Activated T-cell treated with anti-CD3 and anti-CD28 coated beads, Interleukin-2, amount 50 U/mL, for 24 hours (primary cell): ENCODE measurements at regions not wholly inside any gene's neighbourhood (a gene's known extent, or its start where the extent isn't known, plus 50 kb on each side); places are given as distances from the start of the nearest gene placed in this dataset.

Experiments
- DNase-seq: peaks from one replicate; pipeline ENCODE4 v3.0.0-alpha.2; 2020
- H3K27ac Mint-ChIP-seq: 2 replicates; pipeline ENCODE4 v1.8.0; 2020; ENCODE audit warnings: mild to moderate bottlenecking, mixed read lengths
- H3K27me3 Mint-ChIP-seq: 2 replicates; pipeline ENCODE4 v1.8.0; 2020; ENCODE audit warnings: mixed read lengths
- H3K36me3 Mint-ChIP-seq: 2 replicates; pipeline ENCODE4 v1.8.0; 2020; ENCODE audit warnings: low read depth, mixed read lengths
- H3K4me1 Mint-ChIP-seq: 2 replicates; pipeline ENCODE4 v1.8.0; 2020; ENCODE audit warnings: low read depth, mixed read lengths
- H3K4me3 Mint-ChIP-seq: 2 replicates; pipeline ENCODE4 v1.8.0; 2020; ENCODE audit warnings: mild to moderate bottlenecking, moderate library complexity, mixed read lengths
- H3K9me3 Mint-ChIP-seq: 2 replicates; pipeline ENCODE4 v1.8.0; 2020; ENCODE audit warnings: mixed read lengths

DNA sequence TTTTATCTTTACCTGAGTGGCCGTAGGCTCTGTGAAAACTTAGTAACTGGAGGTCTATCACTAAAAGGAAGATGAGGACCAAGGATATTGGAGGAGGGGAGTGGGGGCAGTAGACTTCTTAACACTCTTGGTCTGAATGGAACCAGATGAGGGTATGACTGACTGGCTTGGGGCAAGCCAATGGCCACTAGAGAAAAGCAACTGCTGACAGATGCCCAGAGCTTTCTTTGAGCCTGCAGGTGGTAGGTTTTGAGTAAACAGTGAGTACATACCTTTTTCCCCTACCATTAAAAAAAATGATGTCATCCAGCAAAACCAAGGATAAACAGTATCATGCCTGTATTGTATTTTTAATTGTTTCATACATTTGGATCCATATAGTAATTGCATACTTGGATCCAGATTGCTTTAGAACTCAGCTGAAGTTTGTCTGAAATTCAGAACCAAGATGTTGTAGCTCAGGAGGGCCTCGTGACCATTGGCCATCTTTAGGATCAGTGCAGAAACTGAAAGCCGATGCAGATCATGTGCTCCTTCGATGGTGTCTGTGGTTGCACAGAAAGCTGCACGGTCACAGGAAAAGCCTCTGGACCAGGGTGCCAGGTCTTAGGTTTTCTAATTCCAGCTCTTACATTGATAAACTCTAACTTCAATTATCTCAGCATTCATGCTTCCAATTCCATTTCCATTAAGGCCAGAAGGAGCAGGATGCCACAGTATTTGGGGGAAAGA lies 131.0 kb downstream of the PDGFRA start:
- DNase-seq, result no peak
- no peaks in the 10 kb centered on the region for H3K4me1 Mint-ChIP-seq
- H3K36me3 Mint-ChIP-seq, result no peaks in the 10 kb centered on the region

DNA sequence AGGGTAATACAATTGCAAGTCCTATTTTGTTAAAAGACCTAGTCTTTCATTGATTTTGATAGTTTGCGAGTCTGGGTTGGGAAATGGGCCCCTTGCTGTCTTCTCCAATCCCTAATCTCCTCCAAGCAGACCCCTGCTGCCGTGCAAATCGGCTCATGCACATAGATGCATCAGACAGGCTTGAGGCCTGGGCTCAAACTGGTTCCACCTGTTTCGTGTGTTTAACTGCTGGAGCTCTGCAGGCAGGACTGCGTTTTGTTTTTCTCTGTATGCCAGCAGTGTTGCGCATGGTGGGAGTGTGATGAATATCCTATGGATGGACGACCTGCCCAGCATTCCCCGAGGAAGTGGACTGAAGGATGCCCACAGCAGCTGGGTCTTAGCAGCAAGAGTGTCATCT lies 133.9 kb downstream of the PDGFRA start:
- no peak for DNase-seq
- H3K4me1 Mint-ChIP-seq, result no peaks in the 10 kb centered on the region
- no peak overlapping the region for H3K27ac Mint-ChIP-seq
- no peaks in the 10 kb centered on the region for H3K9me3 Mint-ChIP-seq
- peaks cover 8% of the 10 kb centered on the region for H3K27me3 Mint-ChIP-seq
- no peak overlapping the region for H3K4me3 Mint-ChIP-seq
- H3K36me3 Mint-ChIP-seq, result no peaks in the 10 kb centered on the region

More for the DNA sequence above, 131.0 kb downstream of the PDGFRA start:
- peaks cover 3% of the 10 kb centered on the region for H3K27me3 Mint-ChIP-seq
- H3K9me3 Mint-ChIP-seq, result no peaks in the 10 kb centered on the region
- no peak overlapping the region for H3K4me3 Mint-ChIP-seq
- no peak overlapping the region for H3K27ac Mint-ChIP-seq

DNA sequence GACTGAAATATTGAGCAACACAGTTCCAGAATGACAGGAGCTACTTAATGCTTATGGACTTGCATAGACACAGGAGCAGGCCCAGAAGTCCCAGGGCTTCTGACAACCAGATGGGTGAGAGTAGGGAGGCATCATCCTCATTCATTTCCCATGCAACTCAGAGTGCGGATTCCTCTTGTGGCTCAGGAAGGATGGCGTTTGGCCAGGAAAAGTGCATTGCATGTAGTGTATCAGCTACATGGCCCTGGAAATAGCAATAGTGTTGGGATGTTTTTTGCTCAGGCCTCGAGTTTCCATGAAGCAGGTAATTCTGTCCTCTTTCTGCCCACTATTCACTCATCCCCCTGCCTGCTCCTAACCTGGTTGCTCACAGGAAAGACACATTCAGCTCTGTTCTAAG lies 136.6 kb downstream of the PDGFRA start:
- H3K9me3 Mint-ChIP-seq, result no peaks in the 10 kb centered on the region
- peaks cover 8% of the 10 kb centered on the region for H3K27me3 Mint-ChIP-seq
- no peaks in the 10 kb centered on the region for H3K4me1 Mint-ChIP-seq
- no peaks in the 10 kb centered on the region for H3K36me3 Mint-ChIP-seq
- no peak for DNase-seq
- H3K27ac Mint-ChIP-seq, result no peak overlapping the region
- H3K4me3 Mint-ChIP-seq, result no peak overlapping the region

DNA sequence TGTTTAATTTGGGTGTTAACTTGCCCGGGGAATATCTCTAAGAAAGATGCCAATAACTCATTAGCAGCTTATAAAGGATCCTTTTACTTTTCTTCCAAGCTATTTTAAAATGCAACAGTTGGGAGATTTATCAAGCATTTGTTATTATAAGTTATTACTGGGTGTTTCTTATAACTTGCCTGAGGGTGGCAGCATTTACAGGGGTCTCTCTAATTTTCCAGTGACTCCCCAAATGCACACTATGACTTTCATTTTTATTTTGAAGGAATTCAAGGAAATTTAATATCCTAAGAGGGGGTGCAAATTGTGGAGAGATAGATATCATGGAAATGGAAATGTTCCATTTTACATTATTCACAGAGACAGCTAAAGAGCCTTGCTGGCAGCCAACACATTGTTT lies 138.0 kb downstream of the PDGFRA start:
- Mint-ChIP-seq H3K4me1 (no peaks in the 10 kb centered on the region), H3K4me3 (no peak overlapping the region), H3K9me3 (no peaks in the 10 kb centered on the region), H3K36me3 (no peaks in the 10 kb centered on the region), H3K27me3 (peaks cover 8% of the 10 kb centered on the region), H3K27ac (no peak overlapping the region)
- no peak for DNase-seq

- H3K27me3 Mint-ChIP-seq, result peaks cover 8% of the 10 kb centered on the region
- no peak overlapping the region for H3K4me3 Mint-ChIP-seq
- DNase-seq, result no peak
- no peaks in the 10 kb centered on the region for H3K36me3 Mint-ChIP-seq
- H3K27ac Mint-ChIP-seq, result no peak overlapping the region
- no peaks in the 10 kb centered on the region for H3K4me1 Mint-ChIP-seq
- H3K9me3 Mint-ChIP-seq, result no peaks in the 10 kb centered on the region
These were observed 139.5 kb downstream of the PDGFRA start for GRCh38 chr4:54368281-54369265.

GRCh38 chr4:54371173-54371572 lies 142.1 kb downstream of the PDGFRA start:
- H3K4me1 Mint-ChIP-seq, result no peaks in the 10 kb centered on the region
- H3K4me3 Mint-ChIP-seq, result no peak overlapping the region
- H3K9me3 Mint-ChIP-seq, result no peaks in the 10 kb centered on the region
- H3K27me3 Mint-ChIP-seq, result peaks cover 2% of the 10 kb centered on the region
- no peak for DNase-seq
- H3K27ac Mint-ChIP-seq, result no peak overlapping the region
- no peaks in the 10 kb centered on the region for H3K36me3 Mint-ChIP-seq

- Mint-ChIP-seq H3K9me3 (no peaks in the 10 kb centered on the region), H3K27me3 (no peaks in the 10 kb centered on the region), H3K27ac (no peak overlapping the region), H3K4me1 (no peaks in the 10 kb centered on the region), H3K4me3 (no peak overlapping the region), H3K36me3 (no peaks in the 10 kb centered on the region)
- DNase-seq, result no peak
These were observed 143.9 kb downstream of the PDGFRA start for GRCh38 chr4:54372951-54373350.

- Mint-ChIP-seq H3K4me1 (no peaks in the 10 kb centered on the region), H3K27me3 (no peaks in the 10 kb centered on the region), H3K27ac (no peak overlapping the region), H3K9me3 (no peaks in the 10 kb centered on the region), H3K36me3 (no peaks in the 10 kb centered on the region), H3K4me3 (no peak overlapping the region)
- DNase-seq, result no peak
These were observed 144.7 kb downstream of the PDGFRA start for GRCh38 chr4:54373718-54374210.

DNA sequence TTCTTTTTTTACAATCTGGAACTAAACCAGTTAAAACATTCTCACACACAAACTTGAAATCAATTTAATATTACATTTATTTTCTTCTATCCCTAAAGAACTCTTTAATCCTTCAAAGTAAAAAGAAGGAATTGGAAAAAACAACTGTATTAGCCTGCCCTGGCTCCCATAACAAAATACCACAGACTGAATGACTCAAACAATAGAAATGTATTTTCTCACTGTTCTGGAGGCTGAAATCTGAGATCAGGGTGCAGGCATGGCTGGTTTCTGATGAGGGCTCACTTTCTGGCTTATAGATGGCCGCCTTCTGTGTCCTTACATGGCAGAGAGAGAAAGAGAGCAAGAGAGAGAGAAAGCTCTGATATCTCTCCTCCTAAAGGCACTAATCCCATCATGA lies 149.4 kb downstream of the PDGFRA start:
- DNase-seq, result no peak
- H3K27me3 Mint-ChIP-seq, result peaks cover 5% of the 10 kb centered on the region
- no peaks in the 10 kb centered on the region for H3K4me1 Mint-ChIP-seq
- H3K36me3 Mint-ChIP-seq, result no peaks in the 10 kb centered on the region
- no peak overlapping the region for H3K4me3 Mint-ChIP-seq
- H3K27ac Mint-ChIP-seq, result no peak overlapping the region
- no peaks in the 10 kb centered on the region for H3K9me3 Mint-ChIP-seq

- no peaks in the 10 kb centered on the region for H3K4me1 Mint-ChIP-seq
- H3K36me3 Mint-ChIP-seq, result no peaks in the 10 kb centered on the region
- DNase-seq, result no peak
- no peak overlapping the region for H3K4me3 Mint-ChIP-seq
- peaks cover 5% of the 10 kb centered on the region for H3K27me3 Mint-ChIP-seq
- H3K27ac Mint-ChIP-seq, result no peak overlapping the region
- peaks cover 4% of the 10 kb centered on the region for H3K9me3 Mint-ChIP-seq
These were observed 155.1 kb downstream of the PDGFRA start for GRCh38 chr4:54384152-54384551.

- Mint-ChIP-seq H3K4me1 (no peaks in the 10 kb centered on the region), H3K9me3 (peaks cover 4% of the 10 kb centered on the region), H3K27me3 (peaks cover 5% of the 10 kb centered on the region), H3K27ac (no peak overlapping the region), H3K4me3 (no peak overlapping the region), H3K36me3 (no peaks in the 10 kb centered on the region)
- no peak for DNase-seq
These were observed 155.5 kb downstream of the PDGFRA start for GRCh38 chr4:54384563-54384962.

DNA sequence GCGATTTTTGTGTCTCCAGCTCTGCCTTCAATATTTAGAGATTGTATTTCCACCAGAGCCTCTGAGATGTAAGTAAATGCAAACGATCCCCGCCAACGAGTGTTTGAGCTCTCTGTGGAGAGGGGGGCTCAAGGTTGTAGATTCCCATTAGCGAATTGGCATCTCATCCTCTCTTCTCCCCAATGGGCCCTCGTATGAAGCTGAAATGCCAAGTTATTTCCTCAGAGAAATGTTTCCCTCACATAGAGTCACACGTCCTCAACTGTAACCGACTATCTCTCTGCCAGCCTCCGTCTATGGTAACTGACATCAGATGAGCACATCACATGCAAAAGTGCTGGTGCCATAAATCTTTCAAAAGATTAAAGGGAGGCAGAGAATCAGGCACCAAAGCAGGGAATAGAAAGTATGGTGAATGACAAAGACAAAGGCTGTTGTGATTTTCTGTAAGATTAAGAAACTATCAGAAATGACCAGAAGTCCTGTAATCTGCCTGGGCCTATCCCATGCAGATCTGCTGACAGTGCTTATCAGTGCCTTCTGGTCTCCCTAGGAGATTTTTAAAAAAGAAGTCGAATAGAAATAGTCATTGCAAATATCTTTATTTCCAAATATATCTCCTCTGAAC lies 157.1 kb downstream of the PDGFRA start:
- Mint-ChIP-seq H3K9me3 (peaks cover 4% of the 10 kb centered on the region), H3K27me3 (peaks cover 5% of the 10 kb centered on the region), H3K27ac (no peak overlapping the region), H3K4me1 (no peaks in the 10 kb centered on the region), H3K4me3 (no peak overlapping the region), H3K36me3 (no peaks in the 10 kb centered on the region)
- no peak for DNase-seq

DNA sequence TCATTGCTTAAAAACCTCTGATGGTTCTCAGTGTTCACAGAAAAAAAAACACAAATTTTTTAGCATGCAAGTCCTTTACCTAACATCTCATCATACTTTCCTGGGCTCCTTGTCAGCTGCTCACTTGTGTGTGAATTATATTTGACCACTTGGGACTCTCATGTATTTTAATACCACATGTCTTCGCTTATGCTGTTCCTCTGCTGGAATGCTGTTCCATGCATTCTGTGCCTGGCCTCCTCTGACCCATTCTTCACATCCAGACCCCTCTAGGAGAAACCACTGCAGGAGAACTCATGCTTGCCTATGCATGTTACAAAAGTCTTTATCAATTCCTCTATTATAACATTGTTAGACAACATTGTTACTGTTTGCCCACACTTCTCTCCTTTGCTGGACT lies 157.6 kb downstream of the PDGFRA start:
- H3K27me3 Mint-ChIP-seq, result peaks cover 5% of the 10 kb centered on the region
- H3K9me3 Mint-ChIP-seq, result peaks cover 4% of the 10 kb centered on the region

DNA sequence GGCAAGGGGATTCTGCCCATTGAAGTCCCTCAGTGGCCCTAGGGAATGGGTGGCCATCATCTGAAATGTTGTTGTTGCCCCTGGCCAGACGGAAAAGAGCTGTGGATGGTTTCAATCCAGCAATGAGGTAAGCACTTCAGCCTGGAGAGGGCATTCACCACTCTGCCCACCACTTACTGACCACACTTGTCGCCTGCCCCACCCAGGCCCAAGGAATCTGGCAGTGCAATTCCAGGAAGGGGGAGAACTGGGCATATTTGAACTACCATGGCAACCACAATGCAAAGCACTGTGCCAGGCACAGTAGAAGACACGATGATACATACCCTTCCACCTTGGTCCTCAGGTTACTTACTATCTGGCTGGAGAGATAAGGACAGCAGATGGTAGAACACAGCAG lies 161.6 kb downstream of the PDGFRA start:
- Mint-ChIP-seq H3K27ac (no peak overlapping the region), H3K9me3 (peaks cover 4% of the 10 kb centered on the region), H3K4me1 (no peaks in the 10 kb centered on the region), H3K4me3 (no peak overlapping the region), H3K36me3 (no peaks in the 10 kb centered on the region), H3K27me3 (no peaks in the 10 kb centered on the region)
- DNase-seq, result no peak

More for the DNA sequence above, 157.6 kb downstream of the PDGFRA start:
- Mint-ChIP-seq H3K4me3 (no peak overlapping the region), H3K4me1 (no peaks in the 10 kb centered on the region), H3K36me3 (no peaks in the 10 kb centered on the region), H3K27ac (no peak overlapping the region)
- no peak for DNase-seq
